Activated CD8-positive, alpha-beta T cell treated with anti-CD3 and anti-CD28 coated beads, Interleukin-2, amount 10 ng/mL, durations not matched to agents 7 days and 5 days (primary cell): ENCODE measurements at regions not wholly inside any gene's neighbourhood (a gene's known extent, or its start where the extent isn't known, plus 50 kb on each side); places are given as distances from the start of the nearest gene placed in this dataset.

Experiments used
- ATAC-seq: fragments of 150-1000 bp; cut with Tn5 transposase; one replicate; pipeline ENCODE4 v1.10.0; 2021; ENCODE audit warnings: moderate library complexity
- CTCF ChIA-PET: fragments of 350-600 bp; sonication (Branson Sonifier 250); formaldehyde crosslinking; loops from one replicate; lab custom pipeline; 2021; ENCODE audit warnings: antibody characterized with exemption; lab: Charles Lee
- POLR2A ChIA-PET: fragments of 350-600 bp; sonication (Branson Sonifier 250); formaldehyde crosslinking; loops from one replicate; lab custom pipeline; 2021; ENCODE audit warnings: antibody characterized with exemption; lab: Charles Lee
- DNase-seq: peaks from one replicate; pipeline ENCODE4 v3.0.0-alpha.2; 2020
- H3K27ac Mint-ChIP-seq: one replicate; pipeline ENCODE4 v1.8.0; 2021; ENCODE audit warnings: mild to moderate bottlenecking, mixed read lengths
- H3K27me3 Mint-ChIP-seq: one replicate; pipeline ENCODE4 v1.8.0; 2021; ENCODE audit warnings: low read depth, mixed read lengths
- H3K36me3 Mint-ChIP-seq: one replicate; pipeline ENCODE4 v1.8.0; 2021; ENCODE audit warnings: low read depth, mixed read lengths
- H3K4me1 Mint-ChIP-seq: one replicate; pipeline ENCODE4 v1.8.0; 2021; ENCODE audit warnings: low read depth, mixed read lengths
- H3K4me3 Mint-ChIP-seq: one replicate; pipeline ENCODE4 v1.8.0; 2021; ENCODE audit warnings: mild to moderate bottlenecking, mixed read lengths
- H3K9me3 Mint-ChIP-seq: one replicate; pipeline ENCODE4 v1.8.0; 2022; ENCODE audit warnings: mixed read lengths; ENCODE audit not compliant: insufficient read depth

GRCh38 chr3:110727056-110727455, 344.6 kb upstream of the NECTIN3 start:
- Mint-ChIP-seq H3K36me3 (no peaks in the 10 kb centered on the region), H3K4me1 (no peaks in the 10 kb centered on the region), H3K27me3 (no peaks in the 10 kb centered on the region), H3K9me3 (peaks cover 4% of the 10 kb centered on the region), H3K27ac (no peak overlapping the region), H3K4me3 (no peak overlapping the region)
- CTCF ChIA-PET, result no interaction called here
- ATAC-seq, result no peak
- no peak for DNase-seq
- POLR2A ChIA-PET, result no interaction called here

GRCh38 chr3:110731148-110731547, 340.5 kb upstream of the NECTIN3 start:
- DNase-seq (no peak), ATAC-seq (no peak)
- Mint-ChIP-seq H3K9me3 (peaks cover 4% of the 10 kb centered on the region), H3K4me3 (no peak overlapping the region), H3K27me3 (no peaks in the 10 kb centered on the region), H3K4me1 (no peaks in the 10 kb centered on the region), H3K27ac (no peak overlapping the region), H3K36me3 (no peaks in the 10 kb centered on the region)
- ChIA-PET POLR2A (no interaction called here), CTCF (no interaction called here)

- Mint-ChIP-seq H3K27ac (no peak overlapping the region), H3K4me1 (no peaks in the 10 kb centered on the region), H3K36me3 (no peaks in the 10 kb centered on the region), H3K4me3 (no peak overlapping the region), H3K27me3 (no peaks in the 10 kb centered on the region), H3K9me3 (peaks cover 4% of the 10 kb centered on the region)
- ATAC-seq (no peak), DNase-seq (no peak)
- POLR2A ChIA-PET, result no interaction called here
- CTCF ChIA-PET, result no interaction called here
Observed at GRCh38 chr3:110732420-110732819, 339.2 kb upstream of the NECTIN3 start.

- H3K9me3 Mint-ChIP-seq, result peaks cover 4% of the 10 kb centered on the region
- no peak for ATAC-seq
- no peak overlapping the region for H3K4me3 Mint-ChIP-seq
- no peak for DNase-seq
- no peaks in the 10 kb centered on the region for H3K36me3 Mint-ChIP-seq
- ChIA-PET POLR2A (no interaction called here), CTCF (no interaction called here)
- no peak overlapping the region for H3K27ac Mint-ChIP-seq
- no peaks in the 10 kb centered on the region for H3K4me1 Mint-ChIP-seq
- H3K27me3 Mint-ChIP-seq, result no peaks in the 10 kb centered on the region
Observed at GRCh38 chr3:110733045-110733444, 338.6 kb upstream of the NECTIN3 start.

GRCh38 chr3:110734524-110734923, 337.1 kb upstream of the NECTIN3 start:
- ATAC-seq, result no peak
- Mint-ChIP-seq H3K27me3 (no peaks in the 10 kb centered on the region), H3K4me3 (no peak overlapping the region), H3K9me3 (peaks cover 4% of the 10 kb centered on the region), H3K27ac (no peak overlapping the region), H3K4me1 (no peaks in the 10 kb centered on the region), H3K36me3 (no peaks in the 10 kb centered on the region)
- ChIA-PET CTCF (no interaction called here), POLR2A (no interaction called here)
- DNase-seq, result no peak

GRCh38 chr3:110736332-110736731, 335.3 kb upstream of the NECTIN3 start:
- H3K4me3 Mint-ChIP-seq, result no peak overlapping the region

GRCh38 chr3:110738531-110738930, 333.1 kb upstream of the NECTIN3 start:
- CTCF ChIA-PET, result no interaction called here
- ATAC-seq, result no peak
- Mint-ChIP-seq H3K4me3 (no peak overlapping the region), H3K4me1 (no peaks in the 10 kb centered on the region), H3K36me3 (no peaks in the 10 kb centered on the region), H3K27ac (no peak overlapping the region), H3K9me3 (no peaks in the 10 kb centered on the region), H3K27me3 (no peaks in the 10 kb centered on the region)
- no peak for DNase-seq
- POLR2A ChIA-PET, result no interaction called here

More at GRCh38 chr3:110736332-110736731, 335.3 kb upstream of the NECTIN3 start:
- Mint-ChIP-seq H3K4me1 (no peaks in the 10 kb centered on the region), H3K27ac (no peak overlapping the region), H3K27me3 (no peaks in the 10 kb centered on the region), H3K36me3 (no peaks in the 10 kb centered on the region), H3K9me3 (no peaks in the 10 kb centered on the region)
- no peak for ATAC-seq
- POLR2A ChIA-PET, result no interaction called here
- no peak for DNase-seq
- CTCF ChIA-PET, result no interaction called here

GRCh38 chr3:110741891-110742290, 329.7 kb upstream of the NECTIN3 start:
- Mint-ChIP-seq H3K27ac (no peak overlapping the region), H3K36me3 (no peaks in the 10 kb centered on the region), H3K27me3 (no peaks in the 10 kb centered on the region), H3K9me3 (no peaks in the 10 kb centered on the region), H3K4me3 (no peak overlapping the region), H3K4me1 (no peaks in the 10 kb centered on the region)
- ChIA-PET POLR2A (no interaction called here), CTCF (no interaction called here)
- no peak for DNase-seq
- no peak for ATAC-seq

GRCh38 chr3:110743202-110743601, 328.4 kb upstream of the NECTIN3 start:
- ATAC-seq (no peak), DNase-seq (no peak)
- H3K27me3 Mint-ChIP-seq, result no peaks in the 10 kb centered on the region
- ChIA-PET CTCF (no interaction called here), POLR2A (no interaction called here)
- H3K36me3 Mint-ChIP-seq, result no peaks in the 10 kb centered on the region
- no peaks in the 10 kb centered on the region for H3K9me3 Mint-ChIP-seq
- H3K4me3 Mint-ChIP-seq, result no peak overlapping the region
- no peak overlapping the region for H3K27ac Mint-ChIP-seq
- H3K4me1 Mint-ChIP-seq, result no peaks in the 10 kb centered on the region

GRCh38 chr3:110743984-110744383, 327.6 kb upstream of the NECTIN3 start:
- H3K36me3 Mint-ChIP-seq, result no peaks in the 10 kb centered on the region
- no peak overlapping the region for H3K27ac Mint-ChIP-seq
- DNase-seq (no peak), ATAC-seq (no peak)
- ChIA-PET POLR2A (no interaction called here), CTCF (no interaction called here)
- no peaks in the 10 kb centered on the region for H3K27me3 Mint-ChIP-seq
- no peak overlapping the region for H3K4me3 Mint-ChIP-seq
- H3K9me3 Mint-ChIP-seq, result no peaks in the 10 kb centered on the region
- no peaks in the 10 kb centered on the region for H3K4me1 Mint-ChIP-seq

GRCh38 chr3:110744723-110745122, 326.9 kb upstream of the NECTIN3 start:
- DNase-seq, result no peak
- ATAC-seq, result no peak
- no peak overlapping the region for H3K27ac Mint-ChIP-seq
- no peaks in the 10 kb centered on the region for H3K36me3 Mint-ChIP-seq
- H3K27me3 Mint-ChIP-seq, result no peaks in the 10 kb centered on the region
- no peaks in the 10 kb centered on the region for H3K9me3 Mint-ChIP-seq
- no peaks in the 10 kb centered on the region for H3K4me1 Mint-ChIP-seq
- ChIA-PET CTCF (no interaction called here), POLR2A (no interaction called here)
- H3K4me3 Mint-ChIP-seq, result no peak overlapping the region

GRCh38 chr3:110749006-110749405, 322.6 kb upstream of the NECTIN3 start:
- ATAC-seq (no peak), DNase-seq (no peak)
- Mint-ChIP-seq H3K36me3 (no peaks in the 10 kb centered on the region), H3K4me1 (no peaks in the 10 kb centered on the region), H3K27ac (no peak overlapping the region), H3K4me3 (no peak overlapping the region), H3K9me3 (no peaks in the 10 kb centered on the region), H3K27me3 (no peaks in the 10 kb centered on the region)
- ChIA-PET CTCF (interaction anchor here (0.6 kb wide), 1 partner anchor 48 kb away, joined by 3 read pairs; no protein-coding TSS in a partner anchor), POLR2A (no interaction called here)

- no peak for DNase-seq
- no peaks in the 10 kb centered on the region for H3K9me3 Mint-ChIP-seq
- H3K27me3 Mint-ChIP-seq, result no peaks in the 10 kb centered on the region
- POLR2A ChIA-PET, result no interaction called here
- CTCF ChIA-PET, result no interaction called here
- H3K36me3 Mint-ChIP-seq, result no peaks in the 10 kb centered on the region
- no peak for ATAC-seq
- H3K27ac Mint-ChIP-seq, result no peak overlapping the region
- no peak overlapping the region for H3K4me3 Mint-ChIP-seq
- no peaks in the 10 kb centered on the region for H3K4me1 Mint-ChIP-seq
Observed at GRCh38 chr3:110750201-110750600, 321.4 kb upstream of the NECTIN3 start.
